ENCODE measurements at regions not wholly inside any gene's neighbourhood (a gene's known extent, or its start where the extent isn't known, plus 50 kb on each side); places are given as distances from the start of the nearest gene placed in this dataset.

DNA sequence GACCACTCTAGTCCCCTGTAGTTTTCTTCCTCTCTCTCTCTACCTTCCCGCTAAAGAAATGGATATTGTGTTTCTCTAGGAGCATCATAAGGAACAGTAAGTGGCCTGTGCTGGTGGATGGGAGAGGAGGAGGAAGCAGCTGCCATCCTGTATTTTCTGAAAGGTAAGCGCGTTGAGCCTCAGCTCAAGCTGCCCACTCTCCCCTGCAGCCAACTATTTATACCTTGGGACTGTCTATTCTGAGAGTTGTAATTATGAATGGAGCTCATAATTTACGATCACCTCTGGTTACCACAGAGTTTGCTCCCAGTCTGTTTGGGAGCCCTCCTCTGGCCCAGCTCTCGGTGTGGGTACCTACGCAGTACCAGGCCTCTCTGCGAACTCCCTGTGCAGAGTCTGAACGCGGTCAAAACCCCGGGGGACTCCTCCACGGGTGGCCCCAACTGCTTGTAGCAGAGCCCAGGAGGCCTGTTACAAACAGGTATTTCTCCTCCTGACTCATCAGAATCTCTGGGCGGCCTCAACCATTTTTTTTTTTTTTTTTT, 285.4 kb downstream of the SMOC2 start:
- DNase-seq (ENCODE audit: low read depth), result no peak

DNA sequence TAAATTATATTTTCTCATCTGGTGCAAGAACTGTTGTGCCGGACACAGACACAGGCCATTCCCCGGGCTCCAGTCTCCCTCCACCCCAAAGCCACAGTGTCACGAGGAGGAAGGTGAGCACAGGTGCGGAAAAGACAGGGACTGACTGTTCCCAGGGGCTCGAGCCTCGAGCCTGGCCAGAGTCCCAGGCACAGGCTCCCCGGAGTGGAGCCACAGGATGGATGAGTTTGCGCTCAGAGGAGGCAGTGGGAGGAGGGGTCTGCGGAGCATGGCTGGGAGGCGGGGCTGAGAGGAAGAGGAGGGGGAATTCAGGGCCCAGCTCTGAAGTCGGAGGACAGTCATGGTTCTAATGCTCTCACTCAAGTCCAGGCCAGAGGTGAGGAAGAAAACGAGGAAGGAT, 284.8 kb downstream of the SMOC2 start:
- no peak for DNase-seq (ENCODE audit: low read depth)

DNA sequence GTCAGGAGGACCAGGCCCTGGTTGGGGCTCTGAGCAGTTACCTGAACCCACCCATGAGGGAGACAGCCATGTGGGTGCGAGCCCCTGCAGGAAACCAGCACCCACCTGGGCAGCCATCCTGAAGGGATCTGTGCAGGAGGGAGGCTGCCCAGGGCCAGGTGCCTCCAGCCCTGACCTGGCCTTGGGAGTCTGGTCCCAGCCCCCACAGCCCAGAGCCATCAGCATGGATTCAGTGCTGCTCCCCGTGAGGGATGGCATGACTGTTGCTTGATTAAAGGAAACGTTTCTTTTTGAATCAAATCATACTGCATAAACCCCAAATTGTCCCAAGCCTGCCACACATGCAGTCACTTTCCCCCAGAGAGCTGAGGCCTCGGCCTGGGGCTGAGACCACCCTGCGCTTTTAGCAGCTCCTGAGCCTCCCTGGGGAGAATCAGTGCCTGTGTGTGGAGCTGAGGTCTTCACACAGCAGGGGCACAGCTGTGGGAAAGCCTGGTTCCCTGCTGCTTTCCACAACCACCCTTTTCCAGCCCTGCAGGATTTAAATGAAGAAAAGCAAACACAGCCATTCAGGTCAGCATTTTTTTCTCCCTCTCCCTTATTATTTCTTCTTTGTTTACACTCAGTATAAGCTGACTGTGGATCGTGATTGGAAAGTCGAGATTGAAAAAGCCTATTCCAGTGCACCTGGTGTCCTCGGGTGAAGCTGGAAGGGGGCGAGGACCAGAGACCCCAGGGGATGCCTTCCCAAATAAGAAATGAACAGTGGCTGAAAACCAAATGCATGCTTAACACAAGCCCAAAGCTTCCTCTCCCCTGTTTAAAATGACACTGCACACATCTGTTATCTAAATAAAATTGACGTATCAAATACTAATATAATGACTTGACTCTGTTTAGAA, 283.9 kb downstream of the SMOC2 start:
- DNase-seq (ENCODE audit: low read depth), result no peak

DNA sequence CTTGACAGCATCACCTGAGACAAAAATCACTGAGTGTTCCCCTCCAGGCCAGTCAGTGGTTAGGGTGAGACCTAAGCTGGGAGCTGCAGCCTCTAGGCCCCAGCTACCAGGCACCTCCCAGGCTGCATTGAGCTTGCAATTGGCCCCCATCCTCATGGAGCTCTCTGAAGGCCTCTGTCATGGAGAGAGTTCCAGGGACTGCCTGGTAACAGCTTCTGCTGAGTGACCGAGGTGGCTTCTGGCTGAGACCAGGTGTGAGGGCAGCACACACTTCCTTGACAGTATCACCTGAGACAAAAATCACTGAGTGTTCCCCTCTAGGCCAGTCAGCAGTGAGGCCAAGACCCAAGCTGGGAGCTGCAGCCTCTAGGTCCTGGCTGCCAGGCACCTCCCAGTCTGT, 283.0 kb downstream of the SMOC2 start:
- no peak for DNase-seq (ENCODE audit: low read depth)

DNA sequence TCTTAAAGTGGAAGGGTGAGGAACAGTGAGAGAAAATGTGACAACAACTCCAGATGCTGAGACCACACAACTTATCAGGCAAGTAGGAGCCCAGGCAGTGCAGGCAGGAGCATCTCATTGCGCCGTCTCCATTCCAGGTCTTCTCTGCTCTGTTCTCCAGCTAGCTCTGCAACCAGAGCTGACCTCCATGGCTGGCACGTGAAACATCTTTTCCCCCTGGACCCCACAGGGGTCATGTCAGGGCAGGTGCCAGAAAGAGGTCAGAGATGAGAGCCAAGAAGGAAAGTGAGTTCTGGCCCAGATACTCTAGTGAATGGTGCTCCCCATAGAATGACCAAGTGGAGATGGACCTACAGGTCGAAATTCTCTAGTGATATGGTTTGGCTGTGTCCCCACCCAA, 281.4 kb downstream of the SMOC2 start:
- DNase-seq (ENCODE audit: low read depth), result no peak

DNA sequence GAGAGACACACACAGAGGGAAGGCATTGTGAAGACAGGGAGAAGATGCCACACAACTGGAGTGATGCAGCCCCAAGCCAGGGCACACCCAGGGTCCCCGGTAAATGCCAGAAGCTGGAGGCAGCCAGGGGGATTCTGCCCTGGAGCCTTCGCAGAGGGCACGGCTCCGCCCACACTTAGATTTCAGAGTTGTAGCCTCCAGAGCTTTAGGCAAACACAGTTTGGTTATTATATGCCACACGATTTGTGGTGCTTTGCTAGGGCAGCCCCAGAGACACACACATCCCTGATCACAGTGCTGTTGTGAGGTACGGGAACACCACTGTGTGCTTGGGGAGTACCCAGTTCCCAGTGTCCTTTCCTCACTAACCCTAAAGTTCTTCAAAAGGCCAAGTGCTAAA, 280.6 kb downstream of the SMOC2 start:
- DNase-seq (ENCODE audit: low read depth), result no peak

DNA sequence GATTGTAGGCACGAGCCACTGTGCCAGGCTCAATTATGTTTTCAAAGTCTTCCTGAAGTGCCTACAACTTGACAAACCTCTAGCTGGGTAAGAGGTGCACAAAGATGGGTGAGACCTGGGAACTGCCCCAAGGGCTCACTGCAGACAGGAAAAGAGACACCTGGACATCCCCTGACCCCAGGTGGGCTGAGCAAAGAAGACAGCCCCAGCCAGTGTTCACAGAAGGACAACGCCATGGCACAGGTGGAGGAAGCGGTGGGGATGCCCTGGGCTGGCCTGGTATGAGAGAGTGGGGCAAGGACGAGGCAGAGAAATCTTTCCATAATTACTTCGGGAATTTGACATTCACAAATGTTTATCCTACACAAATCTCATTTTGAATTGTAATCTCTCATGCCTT, 278.9 kb downstream of the SMOC2 start:
- no peak for DNase-seq (ENCODE audit: low read depth)

DNA sequence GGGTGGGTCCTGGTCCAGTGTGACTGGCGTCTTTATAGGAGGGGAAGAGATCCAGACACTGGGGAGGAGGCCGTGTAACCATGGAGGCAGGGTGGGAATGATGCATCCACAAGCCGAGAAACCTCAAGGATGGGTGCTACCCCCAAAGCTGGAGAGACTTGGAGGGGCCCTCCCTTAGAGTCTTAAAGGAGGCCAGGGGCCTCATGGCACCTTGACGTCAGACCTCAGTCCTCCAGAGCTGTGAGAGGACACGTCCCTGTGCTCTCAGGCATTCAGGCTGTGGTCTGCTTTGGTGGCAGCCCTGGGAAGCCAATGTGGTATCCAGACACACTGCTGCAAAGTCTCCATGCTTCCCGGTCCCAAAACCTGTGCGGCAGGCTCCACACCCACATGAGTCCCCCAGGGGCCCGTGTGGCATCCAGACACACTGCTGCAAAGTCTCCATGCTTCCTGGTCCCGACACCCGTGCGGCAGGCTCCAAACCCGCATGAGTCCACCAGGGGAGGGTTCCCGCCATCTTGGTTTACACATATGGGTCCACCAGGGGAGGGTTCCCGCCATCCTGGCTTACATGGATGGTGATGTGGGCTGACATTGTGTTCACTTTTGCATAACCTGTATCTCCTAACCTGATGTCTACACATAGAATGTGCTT, 278.0 kb downstream of the SMOC2 start:
- no peak for DNase-seq (ENCODE audit: low read depth)

Data from LHCN-M2 (cell line).